ENCODE measurements at regions not wholly inside any gene's neighbourhood (a gene's known extent, or its start where the extent isn't known, plus 50 kb on each side); places are given as distances from the start of the nearest gene placed in this dataset.

GRCh38 chr13:76619631-76620030 lies 266.6 kb downstream of the KCTD12 start:
- no peak overlapping the region for H3K4ac ChIP-seq (replicated peaks; ENCODE audit: insufficient read length, low read depth, low read length)
- ChIA-PET POLR2A (ENCODE audit: partially characterized antibody) (no interaction called here), CTCF (ENCODE audit: partially characterized antibody) (no interaction called here)
- DNase-seq (ENCODE audit: low read depth in 1 of 2, low spot score in 2 of 2) (no peak), FAIRE-seq (no peak)
- H3K18ac ChIP-seq (ENCODE audit: extremely low read depth, low read length) = no peak overlapping the region
- no peak overlapping the region for H2BK5ac ChIP-seq (ENCODE audit: low read depth, low read length)
- no peak overlapping the region for H2BK20ac ChIP-seq (ENCODE audit: low read length)
- H3K36me3 ChIP-seq (ENCODE audit: control insufficient read depth in 2 of 4, insufficient read depth in 4 of 4, low read length in 3 of 4) = no peaks in the 10 kb centered on the region
- H4K5ac ChIP-seq (ENCODE audit: insufficient read length, low read depth, low read length) = no peak overlapping the region
- no peak overlapping the region for H2BK12ac ChIP-seq (ENCODE audit: low read depth, low read length)
- H2AFZ ChIP-seq (ENCODE audit: low read length) = no peak overlapping the region
- H3K27ac ChIP-seq (ENCODE audit: low read depth, low read length) = no peak overlapping the region
- H3K23ac ChIP-seq (ENCODE audit: insufficient read length) = no peak overlapping the region
- H3K4me3 ChIP-seq (ENCODE audit: extremely low read depth in 1 of 4, insufficient read depth in 2 of 4, low read depth in 3 of 4, low read length in 4 of 4) = no peak overlapping the region
- no peak overlapping the region for H2AK5ac ChIP-seq (ENCODE audit: low read depth, low read length)
- no peaks in the 10 kb centered on the region for H3K27me3 ChIP-seq (replicated peaks in 1 of 4; ENCODE audit: control insufficient read depth in 3 of 4, extremely low read depth in 1 of 4, insufficient read depth in 3 of 4, low read length in 3 of 4)
- H4K20me1 ChIP-seq (replicated peaks in 1 of 2; ENCODE audit: control insufficient read depth in 1 of 2, insufficient read depth in 2 of 2, low read length in 2 of 2) = no peaks in the 10 kb centered on the region
- H3K9me3 ChIP-seq (ENCODE audit: insufficient read depth in 2 of 2, low read depth in 1 of 2, low read length in 1 of 2) = no peaks in the 10 kb centered on the region
- H2BK15ac ChIP-seq (ENCODE audit: low read length) = no peak overlapping the region
- no peak overlapping the region for H3K56ac ChIP-seq (replicated peaks; ENCODE audit: insufficient read length, low read depth, low read length)
- no peaks in the 10 kb centered on the region for H3K23me2 ChIP-seq (ENCODE audit: low read depth, low read length)
- no peaks in the 10 kb centered on the region for H3K79me2 ChIP-seq (ENCODE audit: control insufficient read depth in 1 of 2, insufficient read depth in 2 of 2, low read length in 2 of 2)
- H4K91ac ChIP-seq (replicated peaks; ENCODE audit: insufficient read length, low read length) = no peak overlapping the region
- H3K79me1 ChIP-seq (ENCODE audit: low read depth, low read length) = no peaks in the 10 kb centered on the region
- no peak overlapping the region for H4K8ac ChIP-seq (ENCODE audit: extremely low read depth, insufficient read depth, low read length)
- H3K14ac ChIP-seq (ENCODE audit: insufficient read length) = no peak overlapping the region
- H2BK120ac ChIP-seq (replicated peaks; ENCODE audit: low read depth, low read length) = no peak overlapping the region
- H3K4me1 ChIP-seq (replicated peaks in 1 of 4; ENCODE audit: control insufficient read depth in 3 of 4, insufficient read depth in 4 of 4, low read length in 3 of 4) = no peaks in the 10 kb centered on the region
- H3K9ac ChIP-seq (replicated peaks in 1 of 4; ENCODE audit: extremely low read depth in 1 of 4, low read depth in 3 of 4, low read length in 3 of 4) = no peak overlapping the region
- H3K4me2 ChIP-seq (ENCODE audit: insufficient read depth in 1 of 2, low read depth in 2 of 2, low read length in 2 of 2) = no peak overlapping the region
- TF ChIP-seq JUN (IDR thresholded peaks at IDR 0.05; ENCODE audit: low read depth, low read length) (no peak), HDAC6 (IDR thresholded peaks at IDR 0.05; ENCODE audit: low read depth, low read length) (no peak), POU5F1 (IDR thresholded peaks at IDR 0.05; ENCODE audit: low read depth, low read length) (no peak), ZNF274 (IDR thresholded peaks at IDR 0.05; ENCODE audit: borderline replicate concordance, extremely low read depth, low read length) (no peak), RAD21 (IDR thresholded peaks at IDR 0.05 in 1 of 2, conservative IDR thresholded peaks at IDR 0.05 in 1 of 2; ENCODE audit: low read depth in 2 of 2, low read length in 2 of 2) (no peak), ASH2L (IDR thresholded peaks at IDR 0.05; ENCODE audit: low read length) (no peak), MAX (IDR thresholded peaks at IDR 0.05) (no peak), KDM5A (IDR thresholded peaks at IDR 0.05; ENCODE audit: low read length) (no peak), GTF2F1 (IDR thresholded peaks at IDR 0.05; ENCODE audit: borderline replicate concordance, low read depth, low read length) (no peak), TAF7 (optimal IDR thresholded peaks at IDR 0.05; ENCODE audit: borderline replicate concordance, low read depth, low read length) (no peak), SRF (IDR thresholded peaks at IDR 0.05; ENCODE audit: low read depth, low read length) (no peak), SIN3A (conservative IDR thresholded peaks at IDR 0.05 in 1 of 2, IDR thresholded peaks at IDR 0.05 in 1 of 2; ENCODE audit: low read depth in 1 of 2, low read length in 2 of 2) (no peak), KDM4A (IDR thresholded peaks at IDR 0.05; ENCODE audit: low read depth, low read length, severe bottlenecking) (no peak), JUND (IDR thresholded peaks at IDR 0.05; ENCODE audit: low read length) (no peak), BACH1 (IDR thresholded peaks at IDR 0.05; ENCODE audit: low read length) (no peak), TBP (IDR thresholded peaks at IDR 0.05; ENCODE audit: low read depth, low read length) (no peak), CBX8 (IDR thresholded peaks at IDR 0.05; ENCODE audit: borderline replicate concordance, low read depth, low read length) (no peak)

Data from H1 (cell line).